Gastrocnemius medialis (tissue), 4 donors: ENCODE measurements at regions not wholly inside any gene's neighbourhood (a gene's known extent, or its start where the extent isn't known, plus 50 kb on each side); places are given as distances from the start of the nearest gene placed in this dataset.

ENCODE experiments used
- ATAC-seq, 2 donors: fragments of 150-250 bp; one replicate each; pipeline ENCODE4 v1.9.1; 2016
- DNase-seq, 2 donors: peaks; one replicate each; pipeline ENCODE4 v3.0.0-alpha.2; 2019
- H3K27ac ChIP-seq, 4 donors: fragments of 200-600 bp; sonication (generic); 1 replicate in 1 of 4; 2 replicates in 3 of 4; pipeline ENCODE4 v1.5.1; 2016 to 2018; ENCODE audit warnings: mild to moderate bottlenecking in 2 of 4, moderate library complexity in 1 of 4
- H3K27me3 ChIP-seq, 3 donors: fragments of 200-600 bp; sonication (generic) in 2 of 3; 1 replicate in 1 of 3; 2 replicates in 2 of 3; pipeline versions ENCODE4 v1.5.1 to v1.6.0; 2016 to 2019; ENCODE audit warnings: mild to moderate bottlenecking in 1 of 3, moderate library complexity in 1 of 3
- H3K36me3 ChIP-seq, 2 donors: fragments of 200-600 bp; sonication (generic) in 1 of 2; one replicate each; pipeline ENCODE4 v1.5.1; 2017 to 2018
- H3K4me1 ChIP-seq, 2 donors: fragments of 200-600 bp; sonication (generic) in 1 of 2; one replicate each; pipeline ENCODE4 v1.5.1; 2016 to 2017; ENCODE audit warnings: mild to moderate bottlenecking in 2 of 2
- H3K4me3 ChIP-seq, 4 donors: fragments of 200-600 bp; sonication (generic) in 3 of 4; 1 replicate in 1 of 4; 2 replicates in 3 of 4; pipeline ENCODE4 v1.5.1; 2016 to 2019; ENCODE audit warnings: mild to moderate bottlenecking in 2 of 4
- H3K9me3 ChIP-seq, 3 donors: fragments of 200-600 bp; sonication (generic) in 2 of 3; 1 replicate in 1 of 3; 2 replicates in 2 of 3; pipeline ENCODE4 v1.5.1; 2016 to 2019
- CTCF ChIP-seq, 5 experiments: fragments of 450-650 bp in 3 of 5; fragments of 200-600 bp in 2 of 5; sonication (generic) in 2 of 5; IDR thresholded peaks in 4 of 5; conservative IDR thresholded peaks in 1 of 5; 1 replicate in 4 of 5; 2 replicates in 1 of 5; pipeline ENCODE4 v1.5.1; 2016 to 2019; ENCODE audit warnings: antibody characterized with exemption in 5 of 5, mild to moderate bottlenecking in 3 of 5, moderate library complexity in 3 of 5
- POLR2A ChIP-seq, 2 donors: fragments of 450-650 bp; IDR thresholded peaks; one replicate each; pipeline ENCODE4 v1.6.1; 2017; ENCODE audit warnings: antibody characterized with exemption in 2 of 2, mild to moderate bottlenecking in 2 of 2, moderate library complexity in 2 of 2
- in situ Hi-C, 4 donors: fragments of 200-750 bp; cut with MboI; loops; one replicate each; pipeline versions ENCODE4 v1.15.0 to v1.8.0; 2017; ENCODE audit warnings: low sequenced_read_pairs in 4 of 4
- intact Hi-C: fragments of 100-400 bp; cut with DNase I; formaldehyde crosslinking; loops from one replicate; pipeline ENCODE4 v1.15.1; 2023; ENCODE audit warnings: low total_unique reads

GRCh38 chr13:95480791-95481780, 71.4 kb upstream of the CLDN10 start:
- no peak for DNase-seq
- in situ Hi-C loops, result loop anchor here in 1 of 4 donors (25.0 kb wide), 1 partner anchor 356 kb away; no protein-coding TSS in a partner anchor
- no peak for ATAC-seq
- Histone ChIP-seq H3K9me3 (no peaks in the 10 kb centered on the region), H3K4me3 (no peak overlapping the region), H3K27me3 (no peaks in the 10 kb centered on the region), H3K36me3 (no peaks in the 10 kb centered on the region), H3K27ac (no peak overlapping the region), H3K4me1 (no peaks in the 10 kb centered on the region)
- TF ChIP-seq POLR2A (IDR thresholded peaks at IDR 0.05) (no peak), CTCF (IDR thresholded peaks at IDR 0.05 in 4 of 5, conservative IDR thresholded peaks at IDR 0.05 in 1 of 5) (no peak)
- intact Hi-C loops, result no loop called here

- Histone ChIP-seq H3K27ac (no peak overlapping the region), H3K27me3 (no peaks in the 10 kb centered on the region), H3K9me3 (no peaks in the 10 kb centered on the region), H3K4me3 (no peak overlapping the region), H3K36me3 (no peaks in the 10 kb centered on the region), H3K4me1 (no peaks in the 10 kb centered on the region)
- DNase-seq (no peak), ATAC-seq (no peak)
- intact Hi-C loops (no loop called here), in situ Hi-C loops (loop anchor here in 1 of 4 donors (25.0 kb wide), 1 partner anchor 353 kb away; no protein-coding TSS in a partner anchor)
- TF ChIP-seq CTCF (IDR thresholded peaks at IDR 0.05 in 4 of 5, conservative IDR thresholded peaks at IDR 0.05 in 1 of 5) (no peak), POLR2A (IDR thresholded peaks at IDR 0.05) (no peak)
These were observed 68.5 kb upstream of the CLDN10 start for GRCh38 chr13:95484052-95484451.

GRCh38 chr13:95485045-95485517, 67.4 kb upstream of the CLDN10 start:
- DNase-seq (no peak), ATAC-seq (no peak)
- no peaks in the 10 kb centered on the region for H3K27me3 ChIP-seq
- H3K4me3 ChIP-seq, result no peak overlapping the region
- intact Hi-C loops (no loop called here), in situ Hi-C loops (loop anchor here in 1 of 4 donors (25.0 kb wide), 1 partner anchor 352 kb away; no protein-coding TSS in a partner anchor)
- TF ChIP-seq CTCF (IDR thresholded peaks at IDR 0.05 in 4 of 5, conservative IDR thresholded peaks at IDR 0.05 in 1 of 5), result no peak
- no peak for TF ChIP-seq POLR2A (IDR thresholded peaks at IDR 0.05)
- no peaks in the 10 kb centered on the region for H3K36me3 ChIP-seq
- no peaks in the 10 kb centered on the region for H3K4me1 ChIP-seq
- no peaks in the 10 kb centered on the region for H3K9me3 ChIP-seq
- no peak overlapping the region for H3K27ac ChIP-seq

- H3K9me3 ChIP-seq, result no peaks in the 10 kb centered on the region
- H3K4me3 ChIP-seq, result no peak overlapping the region
- no peaks in the 10 kb centered on the region for H3K27me3 ChIP-seq
- H3K36me3 ChIP-seq, result no peaks in the 10 kb centered on the region
- H3K4me1 ChIP-seq, result no peaks in the 10 kb centered on the region
- H3K27ac ChIP-seq, result no peak overlapping the region
- DNase-seq (no peak), ATAC-seq (no peak)
- TF ChIP-seq CTCF (IDR thresholded peaks at IDR 0.05 in 4 of 5, conservative IDR thresholded peaks at IDR 0.05 in 1 of 5), result no peak
- TF ChIP-seq POLR2A (IDR thresholded peaks at IDR 0.05), result no peak
- intact Hi-C loops (no loop called here), in situ Hi-C loops (loop anchor here in 1 of 4 donors (25.0 kb wide), 1 partner anchor 352 kb away; no protein-coding TSS in a partner anchor)
These were observed 66.9 kb upstream of the CLDN10 start for GRCh38 chr13:95485518-95486144.
